ENCODE measurements at regions not wholly inside any gene's neighbourhood (a gene's known extent, or its start where the extent isn't known, plus 50 kb on each side); places are given as distances from the start of the nearest gene placed in this dataset.

DNA sequence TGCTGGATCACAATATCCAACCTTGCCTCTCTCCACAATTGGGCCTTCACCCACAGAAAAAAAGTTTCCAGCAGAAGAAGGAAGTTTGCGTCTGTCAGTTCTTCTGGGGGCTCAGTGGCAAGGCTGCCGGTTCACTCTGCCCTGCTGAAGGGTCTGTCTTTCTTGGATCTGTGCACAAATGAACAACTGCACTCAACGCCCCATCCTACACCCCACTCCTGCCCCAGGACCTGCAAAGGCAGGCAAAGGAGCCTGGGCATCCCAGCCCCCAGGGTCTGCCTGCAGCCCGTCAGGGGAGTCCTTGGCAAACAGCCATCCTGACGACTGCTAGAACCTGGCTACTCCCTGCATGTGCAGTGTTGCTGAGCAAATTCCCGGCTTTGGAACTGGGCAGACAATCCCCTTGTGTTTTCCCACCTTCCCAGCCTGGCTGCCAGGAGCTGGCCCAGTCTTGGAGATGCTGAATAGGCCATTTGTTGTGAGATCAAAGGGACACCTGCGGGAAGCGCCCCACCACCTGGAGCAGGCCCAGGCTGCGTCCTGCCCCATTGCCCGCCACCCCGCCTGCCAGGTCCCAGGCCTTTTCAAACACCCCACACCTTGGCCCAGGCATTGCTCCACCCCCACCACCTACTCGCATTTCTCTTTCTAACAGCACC, 311.9 kb downstream of the BCL11B start:
- no peak for DNase-seq

GRCh38 chr14:98960617-98961013, 311.4 kb downstream of the BCL11B start:
- no peak for DNase-seq

GRCh38 chr14:98961191-98961590, 310.8 kb downstream of the BCL11B start:
- DNase-seq, result no peak

DNA sequence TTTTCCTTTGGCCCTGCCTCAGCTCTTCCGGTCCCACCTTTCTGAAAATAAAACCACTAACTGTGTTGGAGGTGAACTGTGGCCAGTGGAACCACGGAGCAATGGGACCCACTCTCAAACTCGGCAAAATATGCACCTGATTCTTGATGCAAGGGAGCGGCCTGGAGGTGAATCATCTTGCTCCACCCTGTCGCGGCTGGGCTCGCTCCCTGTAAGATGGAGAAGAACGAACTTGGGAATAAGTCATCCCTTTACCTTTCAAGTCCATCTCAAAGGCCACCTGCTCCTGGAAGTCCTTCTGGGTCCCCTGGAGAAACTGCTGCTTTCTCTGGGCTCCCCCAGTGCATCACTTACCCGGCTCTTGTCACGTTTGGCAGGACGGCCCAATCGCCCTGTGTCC, 309.9 kb downstream of the BCL11B start:
- DNase-seq, result no peak

DNA sequence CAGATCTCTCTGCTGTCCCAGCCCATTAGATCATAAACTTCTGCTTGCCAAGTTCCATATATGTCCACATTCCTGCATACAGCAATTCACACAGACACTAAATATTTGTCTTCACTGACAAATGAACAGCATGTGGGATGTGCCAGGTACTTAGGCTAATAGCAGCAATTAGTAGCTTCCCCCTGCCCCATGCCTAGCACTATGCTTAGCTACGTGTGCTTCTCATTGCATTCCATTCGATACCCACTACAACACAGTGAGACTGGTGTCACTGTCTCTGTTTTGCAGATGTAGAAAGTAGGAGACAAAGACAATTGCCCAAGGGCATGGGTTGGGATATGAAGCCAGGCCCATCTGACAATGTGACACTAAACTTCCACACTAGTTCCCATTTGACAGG, 308.4 kb downstream of the BCL11B start:
- DNase-seq, result no peak

DNA sequence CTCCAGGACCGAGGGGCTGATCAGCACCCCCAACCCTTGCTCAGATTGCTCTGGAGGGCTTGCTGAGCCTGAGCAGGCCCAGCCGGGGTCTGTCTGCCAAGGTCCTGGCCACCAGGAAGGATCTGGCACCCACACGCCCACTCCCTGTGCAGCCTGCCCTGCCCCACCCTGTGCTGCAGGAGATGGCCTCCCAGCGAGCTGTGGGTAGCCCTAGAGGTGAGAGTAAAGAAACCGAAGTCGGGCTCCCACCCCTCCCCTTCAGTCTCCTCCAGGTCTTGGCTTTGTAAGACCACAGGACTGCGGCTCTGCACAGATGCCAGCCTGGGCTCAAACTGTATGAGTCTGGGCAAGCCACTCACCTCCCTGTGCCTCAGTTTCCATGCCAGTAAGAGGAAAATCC, 307.8 kb downstream of the BCL11B start:
- no peak for DNase-seq

DNA sequence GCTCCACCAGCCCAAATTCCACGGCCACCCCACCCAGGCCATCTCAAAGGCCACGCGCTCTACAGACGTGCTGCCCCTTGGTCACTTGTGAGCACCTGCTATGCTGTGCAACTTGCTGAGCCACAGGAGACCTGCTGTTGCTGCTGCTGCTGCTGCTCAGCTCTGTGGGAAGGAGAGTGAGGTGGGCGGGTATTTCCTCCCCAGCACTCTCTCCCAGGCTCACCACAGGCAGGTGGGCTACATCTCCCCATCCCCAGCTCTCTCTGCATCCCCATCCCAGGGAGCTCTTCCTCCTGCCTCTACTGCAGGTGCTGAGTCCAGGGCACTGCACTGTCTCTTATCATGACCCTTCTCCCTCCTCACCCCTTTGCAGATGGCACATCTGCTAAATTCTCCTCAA, 306.9 kb downstream of the BCL11B start:
- no peak for DNase-seq

DNA sequence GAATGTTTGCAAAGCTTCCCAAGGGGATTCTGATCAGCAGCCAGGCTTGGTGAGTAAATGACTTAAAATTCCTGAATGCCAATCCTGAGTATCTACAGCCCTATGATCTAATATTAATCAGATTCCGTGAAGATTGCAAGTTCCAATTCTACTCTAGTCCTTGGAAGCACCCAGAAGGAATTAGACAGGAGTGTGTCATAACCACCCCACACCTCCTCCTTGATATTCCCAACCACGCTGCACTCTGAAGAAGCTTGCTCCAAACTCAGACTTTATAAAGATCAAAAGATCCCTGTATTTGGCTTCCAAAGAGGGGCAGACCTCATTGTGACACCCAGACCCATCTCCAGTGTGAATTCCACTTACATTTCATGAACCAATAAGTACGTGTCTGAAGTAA, 306.0 kb downstream of the BCL11B start:
- DNase-seq, result no peak

DNA sequence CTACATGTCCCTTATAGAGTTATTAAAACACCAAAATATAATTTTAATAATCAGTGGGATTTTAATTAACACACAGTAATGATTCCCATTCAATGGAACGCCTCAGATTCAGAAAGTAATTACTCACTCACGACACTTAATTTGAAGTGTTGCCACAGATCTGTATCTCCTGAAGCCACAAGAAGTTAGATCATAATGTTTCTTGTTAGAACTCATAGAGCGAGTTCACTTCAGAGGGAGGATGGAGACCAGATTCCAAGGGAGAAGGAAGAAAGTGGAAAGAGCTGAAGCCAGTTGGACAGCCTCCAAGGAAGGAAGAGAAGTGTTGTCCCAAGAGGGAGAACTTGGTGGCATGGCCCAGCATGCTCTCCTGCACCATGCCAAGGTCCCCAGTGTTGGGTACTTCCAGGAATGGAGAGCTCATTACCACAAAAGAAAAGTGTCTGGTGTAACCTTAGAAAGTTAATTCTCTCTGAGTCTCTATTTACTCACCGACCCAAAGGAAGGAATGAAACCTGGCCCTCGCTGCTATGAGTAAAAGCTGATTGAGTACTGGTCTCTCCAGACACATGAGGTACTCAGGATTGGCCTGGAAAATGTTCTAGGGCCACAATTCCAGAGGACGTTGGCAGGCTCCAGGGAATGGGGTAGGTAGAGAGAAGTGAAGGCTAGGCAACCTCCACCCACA, 305.4 kb downstream of the BCL11B start:
- DNase-seq, result no peak

GRCh38 chr14:98974113-98974512, 297.9 kb downstream of the BCL11B start:
- DNase-seq, result no peak

- DNase-seq, result no peak
These were observed 295.7 kb downstream of the BCL11B start for GRCh38 chr14:98976271-98976670.

DNA sequence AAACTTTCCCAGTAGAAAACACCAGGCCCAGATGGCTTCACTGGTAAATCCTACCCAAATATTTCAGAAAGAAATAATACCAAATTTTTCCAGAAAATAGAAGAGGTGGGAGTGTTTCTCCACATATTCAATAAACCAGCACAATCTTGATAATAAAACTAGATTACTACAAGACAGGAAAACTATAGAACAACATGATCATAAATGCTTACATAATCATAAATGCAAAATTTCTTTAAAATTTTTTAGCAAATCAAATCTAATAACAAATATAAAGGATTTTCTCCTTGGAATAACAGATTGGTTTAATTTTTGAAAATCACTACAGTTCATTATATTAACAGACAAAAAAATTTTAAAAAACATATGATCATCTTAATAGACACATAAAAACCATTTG, 294.5 kb downstream of the BCL11B start:
- no peak for DNase-seq

DNA sequence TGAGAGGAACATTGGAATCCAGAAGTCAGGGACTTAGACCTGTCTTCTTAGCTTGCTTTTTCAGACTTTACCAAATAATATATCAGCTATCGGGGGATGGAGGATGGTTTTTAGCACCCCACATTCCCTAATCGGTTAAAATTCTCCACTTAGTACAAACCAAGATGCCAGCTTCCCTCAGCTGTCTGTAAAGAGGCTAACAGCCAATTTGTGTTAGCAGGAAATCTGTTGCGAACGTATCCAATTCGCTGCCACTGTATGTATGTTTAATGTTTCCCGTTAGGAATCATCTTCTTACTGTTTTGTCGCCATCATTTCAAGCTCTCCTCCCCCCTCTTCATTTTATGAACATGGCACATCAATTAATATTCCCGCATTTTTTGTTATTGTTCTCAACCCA, 289.0 kb downstream of the BCL11B start:
- no peak for DNase-seq

GRCh38 chr14:98984027-98984718, 287.8 kb downstream of the BCL11B start:
- no peak for DNase-seq

GRCh38 chr14:98984719-98985041, 287.3 kb downstream of the BCL11B start:
- no peak for DNase-seq

DNA sequence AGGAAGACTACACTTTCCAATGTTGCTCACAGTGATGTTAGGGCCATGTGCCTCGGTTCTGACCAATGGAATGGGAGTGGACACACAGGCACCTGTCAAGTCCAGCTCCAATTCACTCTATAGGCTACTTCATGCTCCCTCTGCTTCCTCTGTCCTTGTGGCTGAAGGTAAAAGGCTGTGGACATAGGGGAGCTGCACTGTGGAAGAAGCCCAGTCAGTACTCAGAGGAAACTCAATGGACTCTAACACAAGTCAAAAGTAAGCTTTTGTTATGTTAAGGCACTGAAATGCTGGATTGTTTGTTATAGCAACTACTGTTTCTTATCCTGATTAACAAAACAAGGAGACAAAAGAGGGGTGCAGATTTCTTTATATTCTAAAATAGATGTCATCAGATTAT, 278.2 kb downstream of the BCL11B start:
- DNase-seq, result no peak

DNA sequence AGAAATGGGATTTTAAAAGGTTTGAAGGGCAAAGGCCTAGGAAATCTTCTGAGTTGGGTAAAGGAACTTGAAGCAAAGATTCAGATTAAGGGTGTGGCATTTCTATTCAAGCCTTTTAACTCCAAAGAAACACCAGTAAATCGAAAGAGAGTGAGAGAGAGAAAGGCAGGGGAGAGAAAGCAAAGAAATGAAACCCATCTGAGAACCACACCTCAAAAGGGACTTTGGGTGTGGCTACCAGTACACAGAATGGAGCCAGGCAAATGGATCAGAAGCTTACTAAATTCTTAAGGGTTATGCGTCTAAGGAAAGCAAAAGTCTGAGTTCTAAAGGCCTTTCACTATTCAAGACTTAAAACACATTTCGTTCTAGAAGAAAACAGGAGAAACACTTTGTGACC, 277.4 kb downstream of the BCL11B start:
- no peak for DNase-seq

DNA sequence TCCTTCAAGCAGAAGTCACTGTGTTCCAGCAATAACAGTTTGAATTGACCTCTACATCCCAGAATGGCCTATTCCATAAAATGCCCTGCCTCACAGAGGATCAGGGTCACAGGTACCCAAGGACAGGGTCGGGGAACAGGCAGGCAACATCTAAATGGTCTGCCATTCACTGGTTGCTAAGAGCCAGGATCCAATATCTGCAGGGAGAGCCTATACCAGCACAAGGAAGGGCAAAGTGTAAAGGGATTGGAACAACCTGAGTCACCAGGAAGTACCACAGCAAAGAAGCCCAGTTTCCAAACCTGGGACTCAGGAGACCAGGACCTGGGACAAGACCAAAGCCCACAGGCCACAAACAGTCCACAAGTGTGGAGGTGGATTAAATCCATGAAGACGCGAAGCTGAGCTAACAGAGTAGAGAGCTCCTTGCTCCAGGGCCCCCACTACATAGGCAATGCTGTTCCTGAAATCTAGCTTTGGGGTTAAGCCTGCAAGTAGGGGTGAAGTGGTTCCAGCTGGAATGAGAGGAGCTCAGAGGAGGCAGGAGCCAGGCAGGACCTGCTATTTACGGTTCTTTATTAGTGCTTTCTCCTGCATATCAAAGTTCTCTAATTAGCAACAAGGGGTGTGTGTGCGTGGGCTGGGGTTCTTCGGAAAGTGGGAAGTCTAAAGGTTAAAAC, 274.3 kb downstream of the BCL11B start:
- no peak for DNase-seq

GRCh38 chr14:98999345-98999744, 272.7 kb downstream of the BCL11B start:
- no peak for DNase-seq

- DNase-seq, result no peak
These were observed 272.1 kb downstream of the BCL11B start for GRCh38 chr14:98999901-99000300.

- DNase-seq, result no peak
These were observed 270.8 kb downstream of the BCL11B start for GRCh38 chr14:99001241-99001640.

- no peak for DNase-seq
These were observed 268.4 kb downstream of the BCL11B start for GRCh38 chr14:99003646-99004045.

- no peak for DNase-seq
These were observed 267.9 kb downstream of the BCL11B start for GRCh38 chr14:99004112-99004511.

GRCh38 chr14:99006276-99006675, 265.7 kb downstream of the BCL11B start:
- DNase-seq, result no peak
